C4-2B (cell line): ENCODE measurements at regions not wholly inside any gene's neighbourhood (a gene's known extent, or its start where the extent isn't known, plus 50 kb on each side); places are given as distances from the start of the nearest gene placed in this dataset.

ENCODE experiments used
- CTCF ChIP-seq: fragments of 450-650 bp; conservative IDR thresholded peaks from 2 replicates; pipeline ENCODE4 v1.5.1; 2017; ENCODE audit warnings: mild to moderate bottlenecking
- ZFX ChIP-seq: fragments of 450-650 bp; IDR thresholded peaks from 2 replicates; pipeline ENCODE4 v1.6.1; 2017

- TF ChIP-seq CTCF = no peak
- no peak for TF ChIP-seq ZFX
Observed at GRCh38 chr9:108058135-108058814, 568.7 kb upstream of the KLF4 start.
